Fibroblast of peridontal ligament (primary cell): ENCODE measurements at regions not wholly inside any gene's neighbourhood (a gene's known extent, or its start where the extent isn't known, plus 50 kb on each side); places are given as distances from the start of the nearest gene placed in this dataset.

Experiments used
- DNase-seq: peaks from one replicate; pipeline ENCODE4 v3.0.0-alpha.2; 2010; ENCODE audit errors: extremely low read depth

DNA sequence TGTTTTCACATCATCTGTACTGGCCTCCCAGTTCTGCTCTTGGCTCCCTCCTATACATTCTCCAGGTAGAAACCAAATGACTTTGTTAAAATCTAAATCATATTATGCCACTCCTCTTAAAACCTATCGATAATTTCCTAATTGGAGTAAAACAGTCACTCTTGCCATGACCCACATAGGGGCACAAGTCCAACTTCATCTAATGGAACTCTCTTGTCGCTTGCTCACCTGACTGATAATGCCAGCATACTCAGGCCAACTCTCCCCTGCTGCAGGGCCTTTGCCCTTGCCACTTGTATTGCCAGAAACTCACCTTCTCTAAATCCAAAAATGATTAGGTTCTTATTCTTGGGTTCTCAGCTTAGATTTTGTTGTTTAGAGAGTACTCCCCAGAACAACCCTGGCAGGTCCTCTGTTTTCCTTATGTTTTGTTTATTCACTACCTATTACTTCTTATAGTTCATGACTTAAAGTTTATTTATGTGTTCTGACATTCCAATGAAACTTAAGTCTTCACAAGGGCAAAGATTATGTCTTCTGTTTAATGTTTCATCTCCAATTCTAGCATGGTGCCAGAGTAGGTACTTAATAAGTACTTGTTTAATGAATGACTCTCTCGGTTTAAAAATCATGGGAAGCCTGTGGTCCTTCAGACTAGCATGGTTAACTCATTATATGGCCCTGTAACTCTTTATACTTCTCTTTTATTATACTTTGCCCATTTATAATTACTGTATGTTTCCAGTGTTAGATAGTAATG is 345.9 kb upstream of the SMIM30 start:
- no peak for DNase-seq

DNA sequence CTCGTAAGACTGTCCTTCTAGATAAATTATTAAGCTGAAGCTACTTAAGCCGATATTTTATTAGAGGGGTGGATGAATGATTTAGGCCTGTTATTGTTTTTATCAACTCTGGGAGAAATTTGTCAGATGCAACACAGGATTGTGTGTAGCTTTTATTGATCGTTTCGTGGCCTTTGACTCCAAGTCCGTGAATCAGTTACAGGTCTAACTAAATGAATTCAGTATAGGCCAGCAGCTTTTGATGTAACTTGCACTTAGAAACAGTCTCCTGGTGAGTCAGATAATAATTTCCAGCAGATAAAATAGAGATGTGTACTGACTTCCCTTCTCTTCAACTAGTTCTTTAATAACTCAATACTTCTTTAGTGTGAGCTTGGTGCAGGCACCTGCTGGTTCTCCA is 341.7 kb upstream of the SMIM30 start:
- no peak for DNase-seq

DNA sequence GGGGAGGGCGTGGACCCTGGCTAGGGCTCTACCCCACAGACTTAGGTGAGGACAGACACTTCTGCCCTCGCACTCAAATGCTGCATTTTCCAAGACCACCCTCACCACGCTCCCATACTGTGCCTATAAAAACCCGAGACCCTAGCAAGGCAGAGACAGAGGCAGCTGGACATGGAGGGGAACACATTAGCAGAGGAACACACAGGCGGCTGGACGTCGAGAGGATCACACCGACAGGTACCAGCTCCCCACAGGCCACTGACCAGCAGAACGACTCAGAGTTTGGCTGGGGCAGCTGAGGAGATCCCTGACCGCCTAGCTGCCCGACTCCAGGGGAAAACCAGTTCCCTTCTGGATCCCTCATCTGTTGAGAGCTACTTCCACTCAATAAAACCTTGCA is 338.2 kb upstream of the SMIM30 start:
- DNase-seq: no peak

DNA sequence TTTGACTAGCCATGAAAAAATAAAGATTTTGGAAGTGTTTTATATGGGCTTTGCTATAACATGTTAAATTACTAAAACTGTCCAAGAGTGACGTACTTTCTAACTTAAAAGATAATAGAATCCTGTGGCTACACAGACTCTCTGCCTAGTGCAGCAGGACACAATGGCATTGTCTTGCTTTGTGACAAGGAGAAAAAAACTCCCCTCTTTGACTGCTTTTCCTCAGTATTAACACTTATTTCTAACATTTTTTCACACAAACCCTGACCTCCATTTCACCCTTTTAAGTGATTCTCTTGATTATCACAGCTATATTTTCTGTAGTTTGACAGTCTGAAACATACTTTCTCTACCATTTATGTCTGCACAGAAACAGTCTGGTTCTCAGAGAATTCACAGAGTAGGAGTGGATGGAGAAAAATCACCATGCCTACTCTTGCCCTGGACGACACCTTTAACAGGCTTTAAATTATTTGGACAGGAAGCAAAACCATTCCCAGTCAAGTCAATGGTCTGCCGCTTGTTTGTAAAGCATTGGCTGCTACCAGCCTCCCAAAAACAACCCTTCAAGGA is 336.3 kb upstream of the SMIM30 start:
- no peak for DNase-seq

DNA sequence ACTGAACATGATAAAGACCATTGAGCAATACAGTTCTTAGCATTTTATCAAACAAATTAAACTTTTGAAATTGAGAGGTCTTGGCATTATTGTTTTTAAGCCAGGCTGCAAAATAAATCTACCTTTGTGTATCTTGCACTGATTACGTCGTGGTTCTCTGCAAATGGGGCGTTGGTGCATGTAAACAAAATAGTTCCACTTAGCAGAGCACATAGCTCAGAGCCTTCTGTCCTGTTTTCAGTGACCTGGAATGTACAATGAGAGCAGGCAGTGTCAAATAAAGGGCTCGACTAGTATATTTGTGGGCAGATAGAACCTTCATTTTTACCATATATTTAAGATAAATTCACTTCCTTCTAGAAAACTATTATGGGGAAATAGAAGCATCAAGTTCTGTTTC is 333.9 kb upstream of the SMIM30 start:
- no peak for DNase-seq

DNA sequence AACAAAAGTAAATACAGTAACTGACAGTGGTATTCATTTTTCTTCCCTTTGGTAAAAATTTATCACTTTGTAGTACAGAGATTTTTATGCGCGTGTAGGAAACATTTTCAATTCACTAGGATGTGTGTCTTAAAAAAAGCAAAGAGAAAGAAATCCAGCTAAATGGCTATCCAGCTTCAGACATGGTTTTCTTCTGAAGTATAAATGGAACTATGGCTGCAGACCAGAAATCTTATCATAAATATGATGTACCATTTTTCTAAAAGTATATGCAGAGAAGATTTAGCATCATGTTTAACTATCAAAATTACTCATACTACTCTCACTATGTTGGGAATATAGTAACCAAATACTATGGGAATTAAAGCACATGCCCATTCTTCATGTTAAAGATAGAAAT is 328.4 kb upstream of the SMIM30 start:
- no peak for DNase-seq

DNA sequence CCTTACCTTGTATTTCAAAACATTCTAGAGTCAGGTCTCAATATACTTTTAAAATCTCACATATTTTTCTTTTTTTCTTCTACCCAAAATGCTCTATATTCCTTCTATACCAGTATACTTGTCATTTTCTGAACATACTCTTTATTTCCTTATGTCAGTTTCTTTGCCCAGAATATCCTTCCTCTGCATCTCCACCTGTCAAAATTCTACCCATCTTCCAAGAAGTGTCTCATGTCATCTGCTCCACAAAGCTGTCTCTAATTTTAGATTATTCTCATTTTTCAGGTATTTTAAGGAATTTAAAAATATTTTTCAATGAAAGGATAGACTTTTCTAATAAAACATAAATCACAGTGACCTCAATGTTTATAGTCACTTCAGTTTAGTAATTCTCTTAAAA is 328.0 kb upstream of the SMIM30 start:
- DNase-seq: no peak

DNA sequence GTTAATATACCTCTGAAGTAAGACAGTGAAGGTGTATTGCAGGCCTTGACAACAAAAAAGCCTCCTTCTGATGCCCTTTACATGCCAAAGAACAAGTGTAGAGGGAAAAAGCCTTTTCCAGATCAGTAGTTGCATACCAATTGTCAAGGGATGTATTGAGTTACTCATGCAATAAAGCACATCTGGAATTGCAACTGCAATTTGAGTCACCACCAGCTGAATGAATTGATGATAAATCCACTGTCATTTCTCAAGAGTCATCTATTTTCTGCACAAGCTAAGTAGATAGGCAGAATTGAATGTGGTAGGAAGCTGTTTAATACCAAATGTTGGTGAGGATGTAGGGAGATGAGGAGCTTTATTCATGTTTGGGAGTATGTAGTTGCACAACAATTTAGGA is 325.9 kb upstream of the SMIM30 start:
- DNase-seq: no peak

DNA sequence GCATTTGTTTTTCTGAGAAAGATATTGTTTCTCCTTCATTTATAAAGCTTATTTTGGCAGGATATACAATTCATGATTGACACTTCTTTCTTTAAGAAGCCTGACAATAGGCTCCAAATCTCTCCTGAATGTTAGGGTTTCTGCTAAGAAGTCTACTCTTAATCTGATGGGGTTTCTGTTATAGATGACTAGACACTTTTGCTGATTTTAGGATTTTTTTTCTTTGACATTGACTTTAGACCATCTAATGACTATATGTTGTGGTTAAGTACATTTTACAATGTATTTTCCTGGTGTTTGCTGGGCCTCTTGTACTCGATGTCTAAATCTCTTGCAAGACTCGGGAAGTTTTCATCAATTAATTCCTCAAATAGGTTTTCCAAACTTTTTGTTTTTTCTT is 321.8 kb upstream of the SMIM30 start:
- DNase-seq: no peak

DNA sequence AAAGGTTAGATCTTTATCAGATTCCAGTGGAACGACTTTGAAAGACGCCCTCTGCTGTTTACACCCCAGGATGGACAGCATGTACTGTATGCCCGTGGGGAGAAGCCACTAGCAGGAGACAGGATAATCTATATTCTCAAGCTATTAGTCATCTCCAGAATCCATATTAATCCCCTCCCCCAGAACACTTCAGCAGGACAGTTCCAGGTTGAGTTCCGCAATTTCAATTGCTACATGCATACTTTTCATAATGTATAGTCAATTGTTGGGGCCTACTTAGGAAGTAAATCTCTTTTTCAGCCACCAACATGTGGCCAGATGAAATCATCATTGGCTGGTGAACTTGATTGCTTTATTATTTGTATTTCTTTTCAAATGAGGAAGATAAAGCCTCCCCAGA is 313.1 kb upstream of the SMIM30 start:
- no peak for DNase-seq

DNA sequence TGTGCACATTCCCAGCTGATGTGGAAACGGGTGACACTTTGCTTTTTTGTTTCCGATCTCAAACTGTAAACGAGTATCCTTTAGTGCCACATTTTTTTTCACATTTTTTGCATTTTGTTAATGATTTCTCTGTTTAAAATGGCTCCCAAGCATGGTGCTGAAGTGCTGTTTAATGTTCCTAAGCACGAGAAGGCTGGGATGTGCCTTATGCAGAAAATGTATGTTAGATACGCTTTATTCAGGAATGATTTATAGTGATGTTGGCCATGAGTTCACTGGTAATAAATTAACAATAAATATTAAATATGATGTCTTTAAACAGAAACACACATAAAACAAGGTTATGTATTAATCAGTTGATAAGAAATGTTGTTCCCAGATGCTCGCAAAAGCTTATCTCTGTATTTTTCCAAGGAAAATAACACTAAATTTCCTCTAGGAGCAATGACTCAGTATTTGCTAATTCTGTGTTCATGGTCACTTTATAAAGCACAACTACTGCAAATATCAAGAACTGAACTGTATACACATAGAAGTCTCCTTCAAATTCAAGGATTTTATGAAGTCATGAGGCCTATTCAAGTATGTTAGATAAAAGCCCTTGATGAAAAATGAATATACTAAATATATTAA is 305.9 kb upstream of the SMIM30 start:
- no peak for DNase-seq

DNA sequence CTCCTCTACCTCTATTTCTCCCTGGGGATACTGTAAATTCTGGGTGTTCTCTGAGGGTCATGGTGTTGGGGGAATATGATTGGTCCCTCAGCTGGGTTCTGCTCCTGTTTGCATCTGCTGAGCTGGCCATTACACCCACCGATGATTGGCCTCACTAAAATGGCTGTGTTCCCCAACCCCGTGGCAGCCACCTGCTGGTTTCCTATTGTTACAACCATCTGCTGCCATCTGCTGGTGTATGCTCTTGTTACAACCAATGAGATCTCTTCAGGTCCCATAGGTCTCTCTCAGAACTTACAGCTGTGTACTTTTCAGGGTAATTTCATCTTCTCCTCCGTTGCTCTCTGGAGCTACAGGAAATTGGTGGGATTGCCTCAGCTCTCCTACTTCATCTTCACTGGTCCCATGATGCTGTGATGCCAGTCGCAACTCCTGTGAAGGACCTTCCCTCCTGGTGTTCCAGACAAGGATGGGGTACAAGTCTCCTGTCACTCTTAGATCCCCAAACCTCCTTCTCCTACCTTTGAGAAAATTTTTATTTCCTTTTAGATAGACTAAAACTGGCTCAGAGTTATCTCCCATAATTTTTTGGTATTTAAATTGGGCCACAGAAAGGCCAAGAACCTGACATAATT is 303.5 kb upstream of the SMIM30 start:
- peak; percentile 90 for DNase-seq

DNA sequence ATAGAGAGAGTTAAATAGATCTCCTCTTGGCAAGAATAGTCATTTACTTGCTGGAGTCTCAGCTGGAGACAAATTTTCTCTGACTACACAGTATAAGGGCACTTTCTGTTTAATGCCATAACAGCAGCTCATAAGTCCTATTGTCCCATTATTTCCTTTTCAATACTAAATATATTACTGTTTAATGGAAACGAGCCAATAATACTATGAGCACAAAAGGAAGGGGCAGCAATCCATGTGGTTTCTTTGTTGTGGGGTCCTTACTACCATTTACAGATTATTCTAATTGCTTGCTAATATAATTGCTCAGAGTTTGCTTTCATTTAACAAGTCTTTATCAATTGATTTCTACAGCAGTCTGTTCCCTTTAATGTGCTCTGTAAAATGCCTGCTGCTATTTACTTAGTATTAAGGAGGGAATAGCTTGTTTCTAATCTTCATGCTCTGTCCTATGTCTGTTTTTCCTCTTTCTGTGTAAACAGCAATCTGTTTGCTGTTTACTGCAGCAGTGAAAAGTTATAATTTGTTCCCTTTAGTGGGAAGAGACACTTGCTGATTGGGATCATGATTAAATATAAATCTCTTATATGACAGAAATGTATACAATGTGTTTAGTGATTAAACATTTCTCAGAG is 296.2 kb upstream of the SMIM30 start:
- DNase-seq: no peak

DNA sequence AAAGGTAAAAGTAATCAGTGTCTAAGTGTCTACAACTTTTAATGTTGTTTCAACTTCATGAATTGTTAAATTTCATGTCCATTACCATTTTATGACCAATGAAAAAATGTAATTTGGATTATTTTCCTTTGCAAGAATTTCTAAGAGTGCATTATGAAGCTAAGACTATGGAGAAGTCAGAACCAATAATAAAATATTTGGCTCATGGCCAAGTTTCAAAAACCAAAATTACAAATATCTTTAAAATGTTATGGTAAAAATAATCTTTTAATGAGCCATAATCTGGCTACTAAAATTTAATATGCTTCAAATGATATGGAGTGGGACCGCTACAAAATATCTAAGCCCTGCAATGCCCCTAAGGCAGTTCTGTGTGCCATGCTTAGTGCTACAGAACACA is 294.1 kb upstream of the SMIM30 start:
- DNase-seq: no peak

DNA sequence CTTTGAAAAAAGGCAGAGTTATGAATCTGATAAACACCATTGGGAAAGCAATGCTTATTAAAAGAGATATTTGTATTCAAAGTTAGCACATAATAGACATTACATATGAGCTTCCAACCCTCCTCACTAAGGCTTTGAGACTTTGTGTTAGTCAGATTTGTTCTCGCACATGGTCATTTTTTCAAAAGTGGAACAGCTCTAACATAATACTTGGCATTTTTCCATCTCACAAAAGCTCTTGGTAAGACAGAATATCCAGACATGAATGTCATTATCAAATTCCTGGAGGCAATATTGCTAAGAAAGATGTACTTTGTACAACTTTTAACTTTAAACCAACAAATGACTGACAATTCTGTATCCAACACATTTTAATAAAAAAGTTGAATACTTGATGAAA is 292.4 kb upstream of the SMIM30 start:
- no peak for DNase-seq

DNA sequence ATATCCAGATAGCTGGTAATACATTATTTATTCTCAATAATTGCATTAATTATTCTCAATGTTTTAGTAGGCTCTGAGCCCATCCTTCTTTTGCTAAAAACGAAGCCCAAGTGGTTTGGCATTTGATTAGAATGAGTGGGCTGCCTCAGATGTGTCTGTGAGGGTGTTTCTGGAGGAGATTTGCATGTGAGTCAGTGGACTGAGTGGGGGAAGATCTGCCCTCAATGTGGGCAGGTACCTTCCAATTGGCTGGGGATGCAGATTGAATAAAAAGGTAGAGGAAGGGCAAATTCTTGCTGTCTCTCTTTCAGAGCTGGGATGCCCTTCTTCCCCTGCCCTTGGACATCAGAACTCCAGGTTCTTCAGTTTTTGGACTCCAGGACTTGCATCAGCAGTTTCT is 290.6 kb upstream of the SMIM30 start:
- no peak for DNase-seq

DNA sequence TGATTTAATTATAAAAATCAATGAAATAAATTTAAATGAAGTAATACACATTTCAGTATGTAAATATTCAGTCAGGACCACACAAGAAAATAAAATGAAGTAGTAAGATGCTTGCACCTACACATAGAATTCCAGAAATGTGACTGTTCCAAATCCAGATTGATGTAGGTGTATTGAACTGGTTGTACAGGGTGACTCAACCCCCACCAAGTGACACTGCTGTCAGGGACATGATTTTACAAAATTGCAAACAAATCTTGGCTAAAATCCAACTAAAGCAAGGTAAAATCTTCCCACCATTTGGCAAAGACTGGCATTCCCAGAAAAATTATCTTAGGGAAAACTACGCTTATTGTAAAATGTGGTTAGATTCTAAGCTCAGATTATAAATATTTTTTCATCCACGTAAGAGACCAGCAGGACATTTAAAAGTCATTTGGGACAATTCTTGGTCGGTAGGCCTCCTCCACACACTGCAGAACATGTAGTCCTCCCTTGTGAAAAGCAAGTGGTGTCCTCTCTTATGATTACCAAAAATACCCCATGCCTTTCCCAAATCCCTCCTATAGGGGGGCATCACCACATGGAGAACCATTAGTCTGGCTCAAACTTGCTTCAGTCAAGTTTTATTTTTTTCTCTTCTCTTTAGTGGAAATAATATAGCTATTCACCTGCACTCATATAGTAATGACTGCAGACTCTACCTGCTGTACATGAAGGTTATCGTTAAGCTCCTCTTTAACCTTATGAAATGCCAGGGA is 287.1 kb upstream of the SMIM30 start:
- DNase-seq: no peak

DNA sequence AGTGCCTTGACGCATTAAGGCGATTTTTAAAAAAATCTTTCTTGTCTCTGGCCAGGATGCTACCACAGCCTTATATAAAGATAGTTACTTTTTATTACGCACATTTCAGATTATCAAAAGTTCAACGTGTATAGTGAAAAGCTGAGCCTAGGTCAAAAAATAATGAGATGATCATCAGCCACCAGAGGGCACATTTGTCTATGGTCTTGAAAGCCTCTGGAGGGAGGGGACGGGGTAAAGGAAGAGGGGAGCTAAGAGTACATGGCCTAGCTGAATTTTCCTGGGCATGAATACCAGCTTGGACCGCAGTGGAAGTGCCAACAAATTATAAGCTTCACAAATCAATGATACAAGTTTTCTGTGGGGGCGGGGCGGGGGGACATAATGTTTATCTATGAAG is 285.9 kb upstream of the SMIM30 start:
- no peak for DNase-seq

DNA sequence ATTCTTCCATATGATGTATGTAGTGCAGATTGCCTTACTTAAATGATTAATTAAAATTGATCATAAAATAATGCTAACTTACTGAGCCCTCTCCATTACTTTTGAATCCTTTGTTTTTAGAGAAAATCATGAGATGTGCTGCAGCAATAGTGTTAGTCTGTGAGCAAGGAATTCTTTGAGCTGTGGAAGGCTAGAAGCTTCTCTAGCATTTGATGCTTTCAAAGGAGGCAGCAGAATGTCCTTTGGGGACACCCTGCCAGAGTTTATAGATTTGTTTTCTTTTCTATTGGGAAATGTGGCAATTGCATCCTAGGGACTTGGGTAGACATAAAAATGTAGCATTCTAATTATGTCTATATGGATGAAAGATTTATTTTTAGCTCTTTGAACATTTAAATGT is 284.1 kb upstream of the SMIM30 start:
- no peak for DNase-seq

DNA sequence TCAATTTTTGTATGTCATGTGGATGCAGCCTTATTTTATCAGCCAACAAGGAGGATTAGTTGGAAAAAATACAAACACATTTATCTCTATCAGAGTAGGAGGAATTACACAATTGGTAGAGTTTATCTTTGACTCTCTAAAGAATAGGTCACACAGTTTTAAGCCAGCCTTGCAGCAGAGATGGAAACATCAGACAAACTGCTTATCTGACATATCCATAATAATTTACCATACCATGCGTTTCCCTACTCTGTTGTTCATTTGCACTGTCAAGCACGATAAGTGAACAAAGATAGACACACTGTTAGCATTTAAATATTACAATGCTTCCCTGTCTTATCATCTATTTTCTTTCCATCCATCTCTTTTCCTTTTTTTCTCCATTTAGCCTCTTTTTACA is 283.7 kb upstream of the SMIM30 start:
- DNase-seq: no peak

DNA sequence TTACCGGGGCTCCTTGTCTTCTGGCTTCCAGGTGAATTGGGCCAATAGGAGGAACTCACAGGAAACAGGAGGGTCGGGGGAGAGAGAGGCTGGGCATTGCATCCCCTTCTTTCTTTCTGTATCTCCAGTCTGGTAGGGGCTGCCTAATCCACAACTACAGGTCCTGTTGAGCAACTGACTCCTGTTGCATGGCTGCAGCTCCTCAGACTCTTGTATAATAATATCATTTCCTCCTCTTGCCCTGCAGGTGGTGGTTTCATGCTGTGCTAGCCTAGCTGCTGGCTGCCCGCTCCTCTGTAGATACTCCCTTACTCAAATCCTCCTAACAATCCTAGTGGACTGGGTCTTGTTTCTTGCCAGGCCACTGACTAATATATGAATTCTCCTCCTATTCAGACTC is 276.5 kb upstream of the SMIM30 start:
- no peak for DNase-seq
